C4-2B (cell line): ENCODE measurements at regions not wholly inside any gene's neighbourhood (a gene's known extent, or its start where the extent isn't known, plus 50 kb on each side); places are given as distances from the start of the nearest gene placed in this dataset.

Source experiments
- CTCF ChIP-seq: fragments of 450-650 bp; conservative IDR thresholded peaks from 2 replicates; pipeline ENCODE4 v1.5.1; 2017; ENCODE audit warnings: mild to moderate bottlenecking
- ZFX ChIP-seq: fragments of 450-650 bp; IDR thresholded peaks from 2 replicates; pipeline ENCODE4 v1.6.1; 2017

- no peak for TF ChIP-seq CTCF
- no peak for TF ChIP-seq ZFX
These were observed 123.6 kb downstream of the IRX2 start for GRCh38 chr5:2627867-2628266.
